H54 (cell line): ENCODE measurements at regions not wholly inside any gene's neighbourhood (a gene's known extent, or its start where the extent isn't known, plus 50 kb on each side); places are given as distances from the start of the nearest gene placed in this dataset.
"Not testable (repeated sequence)": the region's sequence is repeated elsewhere in the genome, so short reads cannot be mapped to it uniquely, and the experiment has no call there.

ENCODE experiments used
- DNase-seq: peaks from one replicate; pipeline ENCODE4 v3.0.0; 2011; ENCODE audit warnings: low spot score, mixed read lengths; ENCODE audit not compliant: insufficient read length
- FAIRE-seq: peaks from 3 replicates; lab custom pipeline; 2011; peaks lifted over from hg19 to GRCh38; lab: Jason Lieb, UNC
- POLR2A ChIP-seq: IDR thresholded peaks from 2 replicates; pipeline ENCODE4 v1.6.1; 2011; ENCODE audit warnings: low read depth, mild to moderate bottlenecking, low read length

- TF ChIP-seq POLR2A = no peak
- FAIRE-seq (no peak), DNase-seq (no peak)
Measured at GRCh38 chr2:215876139-215876936, 137.0 kb downstream of the MREG start.

DNA sequence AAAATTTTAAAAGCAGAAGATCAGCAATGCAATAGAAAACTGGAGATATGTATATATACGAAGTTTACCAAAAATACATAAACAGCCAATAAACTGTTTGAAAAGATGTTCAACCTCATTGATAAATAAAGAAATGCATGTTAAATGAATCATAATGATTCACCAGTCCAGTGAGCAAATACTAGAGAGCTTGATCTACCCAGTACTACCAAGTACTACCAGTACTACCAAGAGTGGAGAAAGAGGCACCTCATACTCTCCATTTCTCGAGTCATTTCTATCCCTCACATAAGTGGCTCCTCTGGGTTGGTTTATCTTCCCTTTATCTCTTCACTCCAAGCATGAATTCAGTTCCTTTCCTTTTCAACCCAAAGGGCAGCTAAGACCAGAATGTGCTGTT lies 138.9 kb downstream of the MREG start:
- no peak for TF ChIP-seq POLR2A
- FAIRE-seq = no peak
- DNase-seq = no peak

DNA sequence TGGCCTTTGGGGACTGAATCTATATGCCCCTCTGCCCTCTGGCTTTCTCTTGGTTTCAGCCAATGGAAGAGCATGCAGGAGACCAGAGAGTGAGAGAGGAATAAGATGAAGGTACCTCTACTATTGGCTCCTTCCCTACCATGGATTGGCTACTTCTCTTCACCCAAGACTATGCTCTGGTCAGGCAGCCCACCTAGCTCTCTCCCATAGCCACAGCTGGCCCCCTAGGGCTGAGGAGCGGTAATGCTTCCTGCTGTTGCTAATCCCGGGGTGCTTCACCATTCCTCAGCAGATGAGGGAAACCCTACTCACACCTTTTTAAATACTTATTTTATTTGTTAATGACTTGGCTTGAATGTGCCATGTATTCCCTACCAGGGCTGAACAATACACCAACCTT lies 142.4 kb downstream of the MREG start:
- FAIRE-seq (no peak), DNase-seq (no peak)
- no peak for TF ChIP-seq POLR2A

DNA sequence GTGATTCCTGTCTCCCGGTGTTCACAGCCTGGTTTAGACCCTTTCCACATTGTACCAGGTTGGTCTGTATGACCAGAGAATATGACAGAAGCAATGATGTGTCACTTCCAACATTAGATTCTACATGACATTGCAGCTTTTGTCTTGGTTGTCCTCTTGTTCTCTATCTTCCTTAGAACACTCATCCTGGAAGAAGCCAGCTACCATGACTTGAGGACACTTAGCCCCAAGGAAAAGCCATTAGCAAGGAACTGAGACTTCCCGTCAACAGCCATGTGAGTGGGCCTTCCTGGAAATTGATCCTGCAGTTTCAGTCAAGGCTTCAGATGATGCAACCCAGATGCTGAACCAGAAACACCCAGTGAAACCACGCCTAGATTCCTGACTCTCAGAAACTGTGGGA lies 143.3 kb downstream of the MREG start:
- peak; percentile 15 for FAIRE-seq
- DNase-seq = no peak
- TF ChIP-seq POLR2A = no peak

GRCh38 chr2:215868846-215869543 lies 144.4 kb downstream of the MREG start:
- no peak for TF ChIP-seq POLR2A
- no peak for DNase-seq
- no peak for FAIRE-seq

DNA sequence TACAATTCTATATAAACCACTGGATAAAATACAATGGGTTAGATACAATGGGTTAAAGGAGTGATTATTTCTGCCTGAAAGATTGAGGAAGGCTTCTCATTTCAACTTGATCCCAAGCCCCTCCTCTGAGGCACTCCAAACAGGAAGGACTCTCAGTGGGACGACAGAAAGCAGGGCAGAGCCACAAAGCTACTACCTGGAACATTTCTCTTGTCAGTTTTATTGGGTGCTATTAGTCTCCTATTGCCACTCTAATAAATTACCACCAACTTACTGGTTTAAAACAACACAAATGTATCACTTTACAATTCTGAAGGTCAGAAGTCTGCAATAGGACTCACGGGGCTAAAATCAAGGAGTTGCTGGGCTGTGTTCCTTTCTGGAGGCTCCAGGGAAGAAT lies 146.7 kb downstream of the MREG start:
- TF ChIP-seq POLR2A = no peak
- FAIRE-seq (no peak), DNase-seq (no peak)

DNA sequence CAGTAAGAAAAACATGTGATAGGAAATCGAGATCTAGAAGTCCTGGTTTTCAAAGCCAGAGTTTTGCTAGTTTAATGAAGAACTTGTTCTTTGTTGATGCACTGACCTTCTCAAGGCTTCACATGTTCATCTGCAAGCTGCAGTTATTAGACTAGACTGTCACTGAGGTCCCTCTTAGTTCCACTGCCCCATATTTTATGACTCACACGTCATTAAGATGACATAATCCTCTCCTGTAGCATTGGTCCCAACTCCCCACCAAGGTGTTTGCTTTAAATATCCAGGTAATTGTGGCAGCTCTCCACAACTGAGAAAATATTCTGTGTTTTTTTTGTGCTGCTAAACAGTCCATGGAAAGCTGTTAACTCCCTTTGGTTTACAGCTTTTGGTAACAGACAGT lies 149.7 kb downstream of the MREG start:
- DNase-seq (no peak), FAIRE-seq (no peak)
- TF ChIP-seq POLR2A = no peak

- FAIRE-seq (no peak), DNase-seq (no peak)
- TF ChIP-seq POLR2A = no peak
Measured at GRCh38 chr2:215862351-215862771, 151.0 kb downstream of the MREG start.

DNA sequence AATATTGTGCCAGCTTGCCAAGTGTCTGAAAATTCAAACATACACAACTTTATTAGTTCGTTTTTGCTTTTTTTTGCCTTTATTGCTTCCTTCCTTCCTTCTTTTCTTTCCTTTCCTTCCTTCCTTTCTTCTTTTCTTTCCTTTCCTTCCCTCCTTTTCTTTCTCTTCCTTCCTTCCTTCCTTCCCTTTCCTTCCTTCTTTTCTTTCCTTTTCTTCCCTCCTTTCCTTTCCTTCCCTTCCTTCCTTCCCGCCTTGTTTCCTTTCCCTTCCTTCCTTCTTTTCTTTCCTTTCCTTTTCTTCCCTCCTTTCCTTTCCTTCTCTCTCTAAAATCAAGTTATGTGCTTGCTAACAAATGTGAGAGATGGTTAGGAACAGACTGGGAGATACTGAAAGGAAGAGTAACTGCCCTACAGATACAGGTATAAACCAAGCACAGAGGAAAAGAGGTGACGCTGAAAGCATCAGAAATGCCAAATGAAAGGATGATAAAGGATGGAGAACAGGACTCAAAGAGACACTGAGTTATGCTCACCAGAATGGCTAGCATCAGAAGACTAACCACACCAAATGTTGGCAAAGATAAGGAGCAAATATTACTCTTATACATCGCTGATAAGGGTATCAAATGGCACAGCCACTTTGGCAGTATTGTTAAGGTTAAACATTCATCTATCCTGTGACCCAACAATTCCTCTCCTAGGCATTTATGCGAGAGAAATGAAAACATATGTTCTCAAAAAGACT lies 151.6 kb downstream of the MREG start:
- FAIRE-seq = no peak
- no peak for TF ChIP-seq POLR2A
- no peak for DNase-seq

GRCh38 chr2:215856080-215856479 lies 157.3 kb downstream of the MREG start:
- no peak for TF ChIP-seq POLR2A
- no peak for DNase-seq
- no peak for FAIRE-seq

DNA sequence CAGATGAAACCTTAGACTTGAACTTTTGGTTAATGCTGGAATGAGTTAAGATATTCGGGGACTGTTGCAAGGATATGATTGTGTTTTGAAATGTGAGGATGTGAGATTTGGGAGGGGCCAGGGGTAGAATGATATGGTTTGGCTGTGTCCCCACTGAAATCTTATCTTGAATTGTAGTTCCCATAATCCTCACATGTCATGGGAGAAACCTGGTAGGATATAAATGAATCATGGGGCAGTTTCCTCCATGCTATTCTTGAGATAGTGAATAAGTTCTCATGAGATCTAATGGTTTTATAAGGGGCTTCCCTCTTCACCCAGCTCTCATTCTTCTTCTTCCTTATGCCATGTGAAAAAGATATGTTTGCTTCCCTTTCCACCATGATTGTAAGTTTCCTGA lies 158.0 kb downstream of the MREG start:
- DNase-seq, FAIRE-seq: not testable (repeated sequence)

DNA sequence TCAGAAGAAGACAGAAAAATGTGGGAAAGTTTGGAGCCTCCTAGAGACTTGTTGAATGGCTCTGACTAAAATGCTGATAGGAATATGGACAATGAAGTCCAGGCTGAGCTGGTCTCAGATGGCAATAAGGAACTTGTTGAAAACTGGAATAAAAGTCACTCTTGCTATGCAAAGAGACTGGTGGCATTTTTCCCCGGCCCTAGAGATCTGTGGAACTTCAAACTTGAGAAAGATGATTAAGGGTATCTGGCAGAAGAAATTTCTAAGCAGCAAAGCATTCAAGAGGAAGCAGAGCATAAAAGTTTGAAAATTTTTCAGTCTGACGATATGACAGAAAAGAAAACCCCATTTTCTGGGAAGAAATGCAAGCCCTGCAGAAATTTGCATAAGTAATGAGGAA lies 159.3 kb downstream of the MREG start:
- FAIRE-seq = no peak
- no peak for TF ChIP-seq POLR2A
- DNase-seq = no peak

DNA sequence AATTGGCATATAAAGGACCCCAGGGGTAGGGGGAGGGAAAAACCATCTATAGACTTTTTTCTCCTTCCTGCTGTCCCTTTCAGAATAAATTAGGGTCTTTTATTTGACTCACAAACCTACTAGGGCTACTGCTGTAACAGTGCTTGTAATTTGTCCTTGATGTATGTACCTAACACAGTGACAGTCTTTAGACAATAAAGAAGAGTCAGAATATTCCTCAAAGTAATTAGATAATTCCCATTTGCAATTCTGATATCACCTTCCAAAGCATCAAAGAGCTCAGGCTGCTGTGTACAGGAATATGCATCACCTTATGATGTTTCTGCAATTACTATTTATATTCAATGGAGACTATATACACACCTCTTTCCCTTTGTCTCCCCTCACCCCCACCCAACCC lies 161.7 kb downstream of the MREG start:
- no peak for DNase-seq
- FAIRE-seq = no peak
- no peak for TF ChIP-seq POLR2A

- no peak for TF ChIP-seq POLR2A
- no peak for FAIRE-seq
- no peak for DNase-seq
Measured at GRCh38 chr2:215851082-215851481, 162.3 kb downstream of the MREG start.
